ENCODE measurements at regions not wholly inside any gene's neighbourhood (a gene's known extent, or its start where the extent isn't known, plus 50 kb on each side); places are given as distances from the start of the nearest gene placed in this dataset.

GRCh38 chr1:229199261-229200243, 71.4 kb upstream of the RAB4A start:
- Histone ChIP-seq H3K4me3 (no peak overlapping the region), H3K27me3 (replicated peaks; ENCODE audit: insufficient read depth) (no peaks in the 10 kb centered on the region), H3K27ac (no peak overlapping the region), H3K9me3 (no peaks in the 10 kb centered on the region), H3K36me3 (no peaks in the 10 kb centered on the region), H3K4me1 (replicated peaks) (no peaks in the 10 kb centered on the region)
- TF ChIP-seq, protein P1, sequence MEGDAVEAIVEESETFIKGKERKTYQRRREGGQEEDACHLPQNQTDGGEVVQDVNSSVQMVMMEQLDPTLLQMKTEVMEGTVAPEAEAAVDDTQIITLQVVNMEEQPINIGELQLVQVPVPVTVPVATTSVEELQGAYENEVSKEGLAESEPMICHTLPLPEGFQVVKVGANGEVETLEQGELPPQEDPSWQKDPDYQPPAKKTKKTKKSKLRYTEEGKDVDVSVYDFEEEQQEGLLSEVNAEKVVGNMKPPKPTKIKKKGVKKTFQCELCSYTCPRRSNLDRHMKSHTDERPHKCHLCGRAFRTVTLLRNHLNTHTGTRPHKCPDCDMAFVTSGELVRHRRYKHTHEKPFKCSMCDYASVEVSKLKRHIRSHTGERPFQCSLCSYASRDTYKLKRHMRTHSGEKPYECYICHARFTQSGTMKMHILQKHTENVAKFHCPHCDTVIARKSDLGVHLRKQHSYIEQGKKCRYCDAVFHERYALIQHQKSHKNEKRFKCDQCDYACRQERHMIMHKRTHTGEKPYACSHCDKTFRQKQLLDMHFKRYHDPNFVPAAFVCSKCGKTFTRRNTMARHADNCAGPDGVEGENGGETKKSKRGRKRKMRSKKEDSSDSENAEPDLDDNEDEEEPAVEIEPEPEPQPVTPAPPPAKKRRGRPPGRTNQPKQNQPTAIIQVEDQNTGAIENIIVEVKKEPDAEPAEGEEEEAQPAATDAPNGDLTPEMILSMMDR (IDR thresholded peaks at IDR 0.05): peak in 1 of 4 experiments; percentile 8
- TF ChIP-seq POLR2A (IDR thresholded peaks at IDR 0.05): no peak
- TF ChIP-seq POLR2AphosphoS5 (IDR thresholded peaks at IDR 0.05): peak; percentile 55
- WGBS: 57% methylated on average over 16 of the region's 16 CpGs
- intact Hi-C loops (cut with DNase I): no loop called here
- DNase-seq (ENCODE audit: low spot score): peak; percentile 63

- H3K9me3 ChIP-seq: no peaks in the 10 kb centered on the region
- TF ChIP-seq POLR2A (IDR thresholded peaks at IDR 0.05) (no peak), POLR2AphosphoS5 (IDR thresholded peaks at IDR 0.05) (no peak)
- TF ChIP-seq, protein P1 (IDR thresholded peaks at IDR 0.05): no peak
- WGBS: 91% methylated on average over 5 of the region's 5 CpGs
- no peaks in the 10 kb centered on the region for H3K36me3 ChIP-seq
- DNase-seq (ENCODE audit: low spot score): no peak
- peaks cover 4% of the 10 kb centered on the region for H3K4me1 ChIP-seq (replicated peaks)
- no peak overlapping the region for H3K4me3 ChIP-seq
- no peak overlapping the region for H3K27ac ChIP-seq
- H3K27me3 ChIP-seq (replicated peaks; ENCODE audit: insufficient read depth): no peaks in the 10 kb centered on the region
- intact Hi-C loops (cut with DNase I): no loop called here
Observed at GRCh38 chr1:229203030-229203751, 67.7 kb upstream of the RAB4A start.

- H3K4me1 ChIP-seq (replicated peaks): peaks cover 7% of the 10 kb centered on the region
- no peak for DNase-seq (ENCODE audit: low spot score)
- intact Hi-C loops (cut with DNase I): no loop called here
- H3K27me3 ChIP-seq (replicated peaks; ENCODE audit: insufficient read depth): no peaks in the 10 kb centered on the region
- no peak overlapping the region for H3K4me3 ChIP-seq
- H3K9me3 ChIP-seq: no peaks in the 10 kb centered on the region
- WGBS: 85% methylated on average over 11 of the region's 11 CpGs
- no peak for TF ChIP-seq POLR2A (IDR thresholded peaks at IDR 0.05)
- no peak for TF ChIP-seq POLR2AphosphoS5 (IDR thresholded peaks at IDR 0.05)
- TF ChIP-seq, protein P1 (IDR thresholded peaks at IDR 0.05): no peak
- H3K36me3 ChIP-seq: no peaks in the 10 kb centered on the region
- no peak overlapping the region for H3K27ac ChIP-seq
Observed at GRCh38 chr1:229203991-229204632, 66.8 kb upstream of the RAB4A start.

DNA sequence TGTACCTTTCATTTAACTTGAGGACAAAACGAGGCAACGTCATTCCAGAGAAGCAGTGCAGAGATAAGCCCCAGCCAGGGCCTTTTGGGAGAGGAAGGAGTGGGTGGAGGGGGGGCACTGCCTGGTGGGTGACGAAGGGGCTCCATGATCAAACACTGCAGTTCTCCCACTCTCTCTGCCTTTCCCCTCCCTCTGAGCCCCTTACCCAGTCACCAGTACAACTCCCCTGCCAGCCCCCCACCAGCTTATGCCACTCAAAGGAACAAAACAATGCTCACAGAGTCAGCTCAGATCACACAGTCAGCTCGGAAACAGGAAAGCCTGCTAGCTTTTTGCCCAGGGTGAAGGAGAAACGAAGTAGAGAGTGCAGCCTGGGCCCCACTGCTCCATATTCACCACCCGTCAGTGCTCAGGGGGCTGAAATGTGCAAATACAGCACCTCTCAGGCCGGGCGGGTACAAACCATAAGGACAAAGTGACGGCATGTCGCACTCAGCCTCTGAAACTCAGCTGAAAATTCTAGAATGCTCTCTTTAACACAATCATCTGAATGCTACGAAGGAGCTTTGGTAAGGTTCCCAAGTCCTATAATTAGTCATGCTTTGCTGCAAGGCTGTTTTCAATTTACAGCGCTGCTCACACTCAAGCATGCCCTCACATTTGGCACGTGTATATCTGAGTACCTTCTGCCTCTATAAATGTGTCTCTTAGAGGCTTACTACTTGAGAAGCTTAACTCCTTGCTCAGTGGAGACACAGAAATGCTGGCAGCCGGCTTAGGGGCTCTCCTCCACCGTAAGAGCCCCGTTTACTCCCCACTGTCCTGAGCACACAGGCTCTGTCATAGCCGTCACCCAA, 65.8 kb upstream of the RAB4A start:
- no peak for TF ChIP-seq POLR2A (IDR thresholded peaks at IDR 0.05)
- TF ChIP-seq POLR2AphosphoS5 (IDR thresholded peaks at IDR 0.05): peak; percentile 59
- Histone ChIP-seq H3K4me1 (replicated peaks) (peaks cover 7% of the 10 kb centered on the region), H3K27me3 (replicated peaks; ENCODE audit: insufficient read depth) (no peaks in the 10 kb centered on the region), H3K36me3 (no peaks in the 10 kb centered on the region), H3K27ac (peak overlapping the region; percentile 26 to 39), H3K9me3 (no peaks in the 10 kb centered on the region), H3K4me3 (no peak overlapping the region)
- DNase-seq (ENCODE audit: low spot score): no peak
- 42% methylated on average over 17 of the region's 17 CpGs for WGBS
- intact Hi-C loops (cut with DNase I): no loop called here

Measured in prostate gland (tissue), 2 donors.